BLaER1 (cell line): ENCODE measurements at regions not wholly inside any gene's neighbourhood (a gene's known extent, or its start where the extent isn't known, plus 50 kb on each side); places are given as distances from the start of the nearest gene placed in this dataset.
"Not testable (repeated sequence)": the region's sequence is repeated elsewhere in the genome, so short reads cannot be mapped to it uniquely, and the experiment has no call there.

Source experiments
- H3K27ac ChIP-seq: shearing (Covaris generic); formaldehyde crosslinking; 2 replicates; pipeline ENCODE4 v1.8.1; 2022
- H3K27me3 ChIP-seq: shearing (Covaris generic); formaldehyde crosslinking; 2 replicates; pipeline ENCODE4 v1.8.1; 2022
- H3K36me3 ChIP-seq: shearing (Covaris generic); formaldehyde crosslinking; 2 replicates; pipeline ENCODE4 v1.8.1; 2022
- H3K4me1 ChIP-seq: shearing (Covaris generic); formaldehyde crosslinking; 2 replicates; pipeline ENCODE4 v1.8.1; 2022
- H3K4me2 ChIP-seq: shearing (Covaris generic); formaldehyde crosslinking; 2 replicates; pipeline ENCODE4 v1.8.1; 2022
- H3K4me3 ChIP-seq: shearing (Covaris generic); formaldehyde crosslinking; 2 replicates; pipeline ENCODE4 v1.8.1; 2022
- H3K9ac ChIP-seq: shearing (Covaris generic); formaldehyde crosslinking; 2 replicates; pipeline ENCODE4 v1.8.1; 2022
- H3K9me3 ChIP-seq: shearing (Covaris generic); formaldehyde crosslinking; 2 replicates; pipeline ENCODE4 v1.8.1; 2022
- H4K20me1 ChIP-seq: shearing (Covaris generic); formaldehyde crosslinking; 2 replicates; pipeline ENCODE4 v1.8.1; 2022
- Cebpa-rat ChIP-seq: shearing (Covaris generic); IDR thresholded peaks from 2 replicates; pipeline ENCODE4 v1.8.1; 2022

- H3K4me3 ChIP-seq, result no peak overlapping the region
- no peak for TF ChIP-seq Cebpa-rat
- H3K4me1 ChIP-seq, result no peaks in the 10 kb centered on the region
- H3K27ac ChIP-seq, result no peak overlapping the region
- no peaks in the 10 kb centered on the region for H3K9me3 ChIP-seq
- H3K27me3 ChIP-seq, result no peaks in the 10 kb centered on the region
- H3K9ac ChIP-seq, result no peak overlapping the region
- no peak overlapping the region for H3K4me2 ChIP-seq
- H4K20me1 ChIP-seq, result no peaks in the 10 kb centered on the region
- no peaks in the 10 kb centered on the region for H3K36me3 ChIP-seq
Measured at GRCh38 chr14:95776798-95777534, 63.0 kb upstream of the TCL1A start.

- Histone ChIP-seq H3K27me3 (no peaks in the 10 kb centered on the region), H3K36me3 (no peaks in the 10 kb centered on the region), H3K27ac (no peak overlapping the region)
Measured at GRCh38 chr14:95774265-95775160, 60.6 kb upstream of the TCL1A start.

GRCh38 chr14:95770777-95771176 lies 56.9 kb upstream of the TCL1A start:
- H3K4me3 ChIP-seq, result no peak overlapping the region
- H3K36me3 ChIP-seq, result no peaks in the 10 kb centered on the region
- H3K27me3 ChIP-seq, result no peaks in the 10 kb centered on the region
- no peaks in the 10 kb centered on the region for H4K20me1 ChIP-seq
- H3K9me3 ChIP-seq, result no peaks in the 10 kb centered on the region
- peak overlapping the region; percentile 53; the same call in 1 of the 2 replicates for H3K4me2 ChIP-seq
- no peak for TF ChIP-seq Cebpa-rat
- peaks cover 15% of the 10 kb centered on the region for H3K4me1 ChIP-seq
- H3K9ac ChIP-seq, result no peak overlapping the region
- H3K27ac ChIP-seq, result no peak overlapping the region

More at GRCh38 chr14:95774265-95775160, 60.6 kb upstream of the TCL1A start:
- Histone ChIP-seq H3K4me1 (peaks cover 15% of the 10 kb centered on the region), H3K4me3 (no peak overlapping the region), H4K20me1 (no peaks in the 10 kb centered on the region), H3K9ac (no peak overlapping the region), H3K4me2 (no peak overlapping the region), H3K9me3 (no peaks in the 10 kb centered on the region)
- TF ChIP-seq Cebpa-rat, result no peak

- H4K20me1 ChIP-seq, result no peaks in the 10 kb centered on the region
- H3K36me3 ChIP-seq, result no peaks in the 10 kb centered on the region
- H3K4me3 ChIP-seq, result no peak overlapping the region
- H3K4me2 ChIP-seq, result no peak overlapping the region
- H3K27me3 ChIP-seq, result no peaks in the 10 kb centered on the region
- peaks cover 15% of the 10 kb centered on the region for H3K4me1 ChIP-seq
- TF ChIP-seq Cebpa-rat, result no peak
- no peaks in the 10 kb centered on the region for H3K9me3 ChIP-seq
- no peak overlapping the region for H3K27ac ChIP-seq
- no peak overlapping the region for H3K9ac ChIP-seq
Measured at GRCh38 chr14:95769976-95770375, 56.1 kb upstream of the TCL1A start.

- not testable (repeated sequence) for H3K9ac ChIP-seq, H4K20me1 ChIP-seq, H3K27me3 ChIP-seq, H3K4me3 ChIP-seq, H3K36me3 ChIP-seq, H3K9me3 ChIP-seq, H3K4me2 ChIP-seq, H3K27ac ChIP-seq
- peaks cover 15% of the 10 kb centered on the region for H3K4me1 ChIP-seq
Measured at GRCh38 chr14:95769431-95769830, 55.5 kb upstream of the TCL1A start.

GRCh38 chr14:95765051-95765450 lies 51.1 kb upstream of the TCL1A start:
- Histone ChIP-seq H4K20me1 (no peaks in the 10 kb centered on the region), H3K27ac (no peak overlapping the region), H3K9me3 (no peaks in the 10 kb centered on the region), H3K4me2 (no peak overlapping the region), H3K4me1 (peaks cover 10% of the 10 kb centered on the region), H3K4me3 (no peak overlapping the region), H3K9ac (no peak overlapping the region), H3K36me3 (no peaks in the 10 kb centered on the region), H3K27me3 (no peaks in the 10 kb centered on the region)
- no peak for TF ChIP-seq Cebpa-rat

GRCh38 chr14:95763875-95764274 lies 50.0 kb upstream of the TCL1A start:
- no peaks in the 10 kb centered on the region for H4K20me1 ChIP-seq
- no peak overlapping the region for H3K9ac ChIP-seq
- H3K4me2 ChIP-seq, result no peak overlapping the region
- TF ChIP-seq Cebpa-rat, result no peak
- no peaks in the 10 kb centered on the region for H3K36me3 ChIP-seq
- H3K27me3 ChIP-seq, result no peaks in the 10 kb centered on the region
- H3K9me3 ChIP-seq, result no peaks in the 10 kb centered on the region
- H3K4me1 ChIP-seq, result peaks cover 8% of the 10 kb centered on the region; the same call in 1 of the 2 replicates
- H3K27ac ChIP-seq, result no peak overlapping the region
- no peak overlapping the region for H3K4me3 ChIP-seq
